Spinal cord (tissue), 9 donors: ENCODE measurements at regions not wholly inside any gene's neighbourhood (a gene's known extent, or its start where the extent isn't known, plus 50 kb on each side); places are given as distances from the start of the nearest gene placed in this dataset.
"Not testable (repeated sequence)": the region's sequence is repeated elsewhere in the genome, so short reads cannot be mapped to it uniquely, and the experiment has no call there.

Experiments used
- DNase-seq, 6 donors: peaks; one replicate each; pipeline versions ENCODE4 v3.0.0 to v3.0.0-alpha.2; 2013 to 2015; ENCODE audit warnings: low spot score in 6 of 6, low read depth in 4 of 6
- H3K27ac ChIP-seq: one replicate; pipeline ENCODE4 v1.5.1; 2013; ENCODE audit warnings: low read depth, low read length, control low read depth
- H3K27me3 ChIP-seq: one replicate; pipeline ENCODE4 v1.6.1; 2013; ENCODE audit warnings: low read length; ENCODE audit not compliant: control insufficient read depth, insufficient read depth
- H3K36me3 ChIP-seq: one replicate; pipeline ENCODE4 v1.6.1; 2013; ENCODE audit warnings: low read length; ENCODE audit not compliant: control insufficient read depth, insufficient read depth
- H3K4me1 ChIP-seq: one replicate; pipeline ENCODE4 v1.6.1; 2013; ENCODE audit warnings: low read length; ENCODE audit not compliant: control insufficient read depth, insufficient read depth
- H3K4me3 ChIP-seq: one replicate; pipeline ENCODE4 v1.5.1; 2013; ENCODE audit warnings: low read depth, low read length, control low read depth
- H3K9me3 ChIP-seq: one replicate; pipeline ENCODE4 v1.6.1; 2013; ENCODE audit warnings: low read length; ENCODE audit not compliant: control insufficient read depth, insufficient read depth
- WGBS: methylation state at CpG from one replicate; pipeline ENCODE4 v1.1.5; 2013; ENCODE audit warnings: missing lambda C conversion rate; ENCODE audit not compliant: insufficient coverage; 5-methylcytosine and 5-hydroxymethylcytosine counted together
- donor health status: healthy.

GRCh38 chr4:169934794-169935429 lies 91.3 kb downstream of the MFAP3L start:
- Histone ChIP-seq H3K27me3 (no peaks in the 10 kb centered on the region), H3K4me3 (no peak overlapping the region), H3K9me3 (no peaks in the 10 kb centered on the region), H3K4me1 (no peaks in the 10 kb centered on the region), H3K36me3 (no peaks in the 10 kb centered on the region), H3K27ac (no peak overlapping the region)
- DNase-seq: no peak
- WGBS: 67% methylated on average over 4 of the region's 5 CpGs

- no peak overlapping the region for H3K4me3 ChIP-seq
- no peaks in the 10 kb centered on the region for H3K4me1 ChIP-seq
- 86% methylated on average over 2 of the region's 3 CpGs for WGBS
- no peak for DNase-seq
- H3K27ac ChIP-seq: no peak overlapping the region
- no peaks in the 10 kb centered on the region for H3K9me3 ChIP-seq
- H3K27me3 ChIP-seq: no peaks in the 10 kb centered on the region
- no peaks in the 10 kb centered on the region for H3K36me3 ChIP-seq
Observed at GRCh38 chr4:169933531-169933930, 92.7 kb downstream of the MFAP3L start.

GRCh38 chr4:169931964-169932363 lies 94.2 kb downstream of the MFAP3L start:
- WGBS: 67% methylated on average over 1 of the region's 3 CpGs
- H3K36me3 ChIP-seq: no peaks in the 10 kb centered on the region
- H3K4me3 ChIP-seq: no peak overlapping the region
- H3K4me1 ChIP-seq: no peaks in the 10 kb centered on the region
- no peaks in the 10 kb centered on the region for H3K9me3 ChIP-seq
- DNase-seq: no peak
- no peak overlapping the region for H3K27ac ChIP-seq
- no peaks in the 10 kb centered on the region for H3K27me3 ChIP-seq

GRCh38 chr4:169930755-169931154 lies 95.4 kb downstream of the MFAP3L start:
- not testable (repeated sequence) for H3K9me3 ChIP-seq, H3K27ac ChIP-seq

GRCh38 chr4:169927280-169927679 lies 98.9 kb downstream of the MFAP3L start:
- 71% methylated on average over 4 of the region's 4 CpGs for WGBS
- H3K4me1 ChIP-seq: peaks cover 3% of the 10 kb centered on the region
- H3K27ac ChIP-seq: no peak overlapping the region
- no peaks in the 10 kb centered on the region for H3K27me3 ChIP-seq
- no peaks in the 10 kb centered on the region for H3K9me3 ChIP-seq
- no peaks in the 10 kb centered on the region for H3K36me3 ChIP-seq
- H3K4me3 ChIP-seq: no peak overlapping the region
- no peak for DNase-seq

More at GRCh38 chr4:169930755-169931154, 95.4 kb downstream of the MFAP3L start:
- H3K4me1 ChIP-seq, DNase-seq, H3K27me3 ChIP-seq, H3K4me3 ChIP-seq, H3K36me3 ChIP-seq: not testable (repeated sequence)
- WGBS: no CpG with 5 or more reads among the region's 1 CpG

- 100% methylated on average over 3 of the region's 4 CpGs for WGBS
- H3K27me3 ChIP-seq: no peaks in the 10 kb centered on the region
- no peak overlapping the region for H3K27ac ChIP-seq
- no peaks in the 10 kb centered on the region for H3K36me3 ChIP-seq
- no peak for DNase-seq
- no peaks in the 10 kb centered on the region for H3K9me3 ChIP-seq
- H3K4me3 ChIP-seq: no peak overlapping the region
- peaks cover 3% of the 10 kb centered on the region for H3K4me1 ChIP-seq
Observed at GRCh38 chr4:169925678-169926077, 100.5 kb downstream of the MFAP3L start.

GRCh38 chr4:169922632-169923276 lies 103.4 kb downstream of the MFAP3L start:
- H3K4me1 ChIP-seq: peaks cover 3% of the 10 kb centered on the region
- H3K4me3 ChIP-seq: no peak overlapping the region
- WGBS: 18% methylated on average over 1 of the region's 3 CpGs
- no peaks in the 10 kb centered on the region for H3K9me3 ChIP-seq
- peak in 2 of 6 donors; percentile 48 to 76 for DNase-seq
- H3K36me3 ChIP-seq: no peaks in the 10 kb centered on the region
- no peak overlapping the region for H3K27ac ChIP-seq
- no peaks in the 10 kb centered on the region for H3K27me3 ChIP-seq

- peak in 1 of 6 donors; percentile 39 for DNase-seq
Observed at GRCh38 chr4:169921732-169922131, 104.5 kb downstream of the MFAP3L start.

GRCh38 chr4:169921237-169921636 lies 105.0 kb downstream of the MFAP3L start:
- Histone ChIP-seq H3K9me3 (no peaks in the 10 kb centered on the region), H3K4me1 (peaks cover 3% of the 10 kb centered on the region), H3K36me3 (no peaks in the 10 kb centered on the region), H3K4me3 (no peak overlapping the region), H3K27ac (no peak overlapping the region), H3K27me3 (no peaks in the 10 kb centered on the region)
- 91% methylated on average over 4 of the region's 9 CpGs for whole genome bisulfite sequencing
- peak in 1 of 6 donors; percentile 12 for DNase-seq

More at GRCh38 chr4:169921732-169922131, 104.5 kb downstream of the MFAP3L start:
- no peaks in the 10 kb centered on the region for H3K27me3 ChIP-seq
- no peaks in the 10 kb centered on the region for H3K36me3 ChIP-seq
- H3K4me3 ChIP-seq: no peak overlapping the region
- H3K4me1 ChIP-seq: peaks cover 3% of the 10 kb centered on the region
- H3K27ac ChIP-seq: no peak overlapping the region
- WGBS: no CpG with 5 or more reads among the region's 1 CpG
- H3K9me3 ChIP-seq: no peaks in the 10 kb centered on the region
